ENCODE measurements at regions not wholly inside any gene's neighbourhood (a gene's known extent, or its start where the extent isn't known, plus 50 kb on each side); places are given as distances from the start of the nearest gene placed in this dataset.
"Not testable (repeated sequence)": the region's sequence is repeated elsewhere in the genome, so short reads cannot be mapped to it uniquely, and the experiment has no call there.

DNA sequence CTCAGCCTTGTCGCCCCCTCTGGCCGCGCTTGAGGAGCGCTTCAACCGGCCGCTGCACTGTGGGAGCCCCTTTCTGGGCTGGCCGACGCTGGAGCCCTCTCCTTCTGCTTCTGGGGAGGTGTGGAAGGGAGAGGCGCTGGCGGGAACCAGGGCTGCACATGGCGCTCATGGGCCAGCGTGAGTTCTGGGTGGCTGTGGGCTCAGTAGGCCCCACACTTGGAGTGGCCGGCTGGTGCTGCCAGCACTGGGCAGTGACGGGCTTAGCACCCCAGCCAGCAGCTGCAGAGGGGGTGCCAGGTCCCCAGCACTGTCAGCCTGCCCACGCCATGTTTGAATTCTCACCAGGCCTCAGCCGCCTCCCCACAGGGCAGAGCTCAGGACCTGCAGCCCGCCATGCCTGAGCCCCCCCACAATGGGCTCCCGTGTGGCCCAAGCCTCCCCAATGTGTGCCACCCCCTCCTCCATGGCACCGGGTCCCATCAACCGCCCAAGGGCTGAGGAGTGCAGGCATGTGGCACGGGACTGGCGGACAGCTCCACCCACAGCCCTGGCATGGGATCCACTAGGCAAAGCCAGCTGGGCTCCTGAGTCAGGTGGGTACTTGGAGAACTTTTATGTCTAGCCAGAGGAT, 615.2 kb downstream of the TRIML1 start:
- Mint-ChIP-seq H3K27me3 (no peaks in the 10 kb centered on the region), H3K9me3 (peaks cover 20% of the 10 kb centered on the region), H3K36me3 (ENCODE audit: low read depth) (no peaks in the 10 kb centered on the region), H3K4me3 (no peak overlapping the region), H3K27ac (no peak overlapping the region), H3K4me1 (no peaks in the 10 kb centered on the region)
- ChIA-PET CTCF (no interaction called here), POLR2A (no interaction called here)
- DNase-seq: no peak

DNA sequence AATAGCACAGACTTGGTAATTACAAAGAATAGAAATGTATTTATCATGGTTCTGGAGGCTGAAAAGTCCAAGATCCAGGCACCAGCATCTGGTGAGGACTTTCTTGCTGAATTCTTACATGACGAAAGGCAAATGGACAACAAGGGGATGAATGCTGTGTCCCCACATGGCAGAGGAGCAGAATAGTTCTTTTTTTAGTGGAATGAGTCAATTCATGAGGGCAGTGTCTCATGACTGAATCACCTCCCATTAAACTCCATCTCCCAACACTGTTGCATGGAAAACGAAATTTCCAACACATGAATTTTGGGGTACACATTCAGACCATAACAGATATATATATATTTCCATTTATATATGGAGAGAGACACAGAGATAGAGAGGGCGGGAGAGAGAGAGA, 628.3 kb downstream of the TRIML1 start:
- Mint-ChIP-seq H3K27me3 (no peaks in the 10 kb centered on the region), H3K36me3 (ENCODE audit: low read depth) (no peaks in the 10 kb centered on the region), H3K27ac (no peak overlapping the region), H3K4me3 (no peak overlapping the region), H3K4me1 (no peaks in the 10 kb centered on the region), H3K9me3 (peaks cover 17% of the 10 kb centered on the region)
- POLR2A ChIA-PET: no interaction called here
- CTCF ChIA-PET: no interaction called here
- DNase-seq: no peak

DNA sequence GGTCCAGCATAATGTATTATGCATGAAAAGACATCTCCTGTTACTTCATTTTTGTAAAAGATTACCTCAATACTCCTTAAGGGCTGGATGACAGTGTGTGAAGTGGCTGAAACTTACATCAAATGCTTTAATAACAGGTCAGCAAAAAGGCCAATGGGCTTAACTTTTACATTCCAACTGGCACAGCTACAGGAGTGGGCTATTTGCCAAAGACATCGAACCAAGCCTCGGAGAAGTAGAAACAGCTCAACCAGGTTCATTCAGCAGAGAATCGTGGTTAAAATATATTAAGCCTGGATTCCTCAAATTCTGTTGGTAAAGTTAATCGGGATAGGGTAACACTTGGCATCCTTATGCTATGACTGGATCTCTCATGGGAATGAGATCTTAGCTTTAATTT, 639.7 kb downstream of the TRIML1 start:
- DNase-seq: no peak
- H3K4me1 Mint-ChIP-seq: no peaks in the 10 kb centered on the region
- no peak overlapping the region for H3K27ac Mint-ChIP-seq
- no peaks in the 10 kb centered on the region for H3K27me3 Mint-ChIP-seq
- POLR2A ChIA-PET: no interaction called here
- CTCF ChIA-PET: no interaction called here
- no peak overlapping the region for H3K4me3 Mint-ChIP-seq
- no peaks in the 10 kb centered on the region for H3K36me3 Mint-ChIP-seq (ENCODE audit: low read depth)
- peaks cover 14% of the 10 kb centered on the region for H3K9me3 Mint-ChIP-seq

DNA sequence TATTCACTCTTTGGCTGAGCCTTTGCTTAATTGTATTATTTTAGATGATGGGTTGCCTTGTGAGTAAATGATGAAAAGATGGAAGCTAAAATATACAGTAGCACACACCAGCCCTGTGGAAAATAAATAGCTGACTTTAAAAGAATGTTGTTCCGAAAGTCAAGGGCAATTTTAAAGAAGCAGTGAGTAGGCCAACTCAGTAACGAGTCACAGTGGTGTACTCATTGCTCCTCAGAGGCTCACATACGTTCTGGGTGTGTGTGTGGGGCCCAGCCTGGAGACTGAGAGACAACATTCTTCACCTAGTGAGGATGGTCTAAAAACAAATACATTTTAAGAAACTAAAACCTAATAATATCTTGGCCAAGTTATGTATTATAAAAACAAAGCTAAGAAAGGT, 640.3 kb downstream of the TRIML1 start:
- peaks cover 14% of the 10 kb centered on the region for H3K9me3 Mint-ChIP-seq
- no peak overlapping the region for H3K27ac Mint-ChIP-seq
- ChIA-PET POLR2A (no interaction called here), CTCF (no interaction called here)
- H3K4me3 Mint-ChIP-seq: no peak overlapping the region
- DNase-seq: no peak
- H3K4me1 Mint-ChIP-seq: no peaks in the 10 kb centered on the region
- no peaks in the 10 kb centered on the region for H3K27me3 Mint-ChIP-seq
- no peaks in the 10 kb centered on the region for H3K36me3 Mint-ChIP-seq (ENCODE audit: low read depth)

DNA sequence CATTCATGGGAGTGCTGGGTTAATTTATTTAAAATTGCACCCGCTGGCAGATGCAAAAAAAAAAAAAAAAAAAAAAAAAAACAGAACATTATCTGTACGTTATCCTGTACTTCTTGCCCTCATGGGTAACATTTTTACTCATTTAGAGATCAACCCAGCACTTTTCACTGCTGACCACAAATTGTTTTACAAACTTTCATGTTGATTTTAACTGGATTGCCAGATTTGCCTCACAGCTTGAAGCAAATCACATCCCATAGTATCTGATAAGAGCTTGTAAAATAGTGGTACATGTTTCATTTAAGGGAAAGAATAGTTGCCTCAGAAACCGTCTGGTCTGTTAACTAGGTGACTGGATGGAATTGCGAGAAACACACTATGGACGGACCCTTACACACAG, 640.8 kb downstream of the TRIML1 start:
- DNase-seq: no peak
- Mint-ChIP-seq H3K4me1 (no peaks in the 10 kb centered on the region), H3K27me3 (no peaks in the 10 kb centered on the region), H3K9me3 (peaks cover 14% of the 10 kb centered on the region), H3K4me3 (no peak overlapping the region), H3K36me3 (ENCODE audit: low read depth) (no peaks in the 10 kb centered on the region), H3K27ac (no peak overlapping the region)
- ChIA-PET POLR2A (no interaction called here), CTCF (no interaction called here)

DNA sequence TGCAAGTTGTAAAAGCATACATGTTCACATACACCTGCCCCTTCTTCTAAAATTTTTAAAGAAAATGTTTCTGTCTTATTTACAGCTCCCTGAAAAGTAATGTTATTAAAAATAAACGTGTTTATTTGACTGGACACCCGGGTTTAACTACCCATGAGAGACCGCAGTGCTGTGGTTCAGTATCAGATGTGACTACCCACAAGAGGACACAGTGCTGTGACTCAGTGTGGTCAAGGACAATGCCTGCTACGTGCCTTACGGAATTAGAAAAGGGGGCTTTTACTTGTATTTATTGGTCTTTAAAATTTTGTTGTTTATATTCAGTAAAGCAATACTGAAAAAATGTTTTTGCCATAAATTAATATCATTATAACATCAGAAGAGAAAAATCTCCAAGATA, 641.4 kb downstream of the TRIML1 start:
- no peak overlapping the region for H3K4me3 Mint-ChIP-seq
- CTCF ChIA-PET: no interaction called here

DNA sequence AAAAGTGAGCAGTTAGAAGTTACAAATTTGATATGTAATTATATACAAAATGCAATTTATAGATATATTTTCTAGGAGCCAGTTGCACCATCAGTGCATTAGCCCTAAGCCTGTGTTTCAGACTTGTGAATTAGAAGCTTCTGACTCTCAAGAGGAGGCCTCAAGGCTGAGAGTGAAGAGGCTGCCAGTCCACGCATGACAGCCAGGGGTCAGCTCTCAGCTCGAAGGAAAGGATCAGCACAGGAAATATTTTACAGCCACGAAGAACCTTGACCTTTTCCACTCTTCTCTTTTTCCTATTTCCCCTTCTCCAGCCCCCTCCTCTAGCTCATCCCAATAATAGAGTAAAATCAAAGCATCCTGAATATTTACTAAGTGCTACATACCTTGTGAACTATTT, 642.4 kb downstream of the TRIML1 start:
- no peaks in the 10 kb centered on the region for H3K4me1 Mint-ChIP-seq
- ChIA-PET CTCF (no interaction called here), POLR2A (no interaction called here)
- no peak overlapping the region for H3K27ac Mint-ChIP-seq
- H3K36me3 Mint-ChIP-seq (ENCODE audit: low read depth): no peaks in the 10 kb centered on the region
- H3K27me3 Mint-ChIP-seq: no peaks in the 10 kb centered on the region
- H3K9me3 Mint-ChIP-seq: peaks cover 12% of the 10 kb centered on the region
- no peak overlapping the region for H3K4me3 Mint-ChIP-seq
- no peak for DNase-seq

More for the DNA sequence above, 641.4 kb downstream of the TRIML1 start:
- no peak overlapping the region for H3K27ac Mint-ChIP-seq
- peaks cover 14% of the 10 kb centered on the region for H3K9me3 Mint-ChIP-seq
- POLR2A ChIA-PET: no interaction called here
- H3K4me1 Mint-ChIP-seq: no peaks in the 10 kb centered on the region
- no peaks in the 10 kb centered on the region for H3K27me3 Mint-ChIP-seq
- no peak for DNase-seq
- H3K36me3 Mint-ChIP-seq (ENCODE audit: low read depth): no peaks in the 10 kb centered on the region

DNA sequence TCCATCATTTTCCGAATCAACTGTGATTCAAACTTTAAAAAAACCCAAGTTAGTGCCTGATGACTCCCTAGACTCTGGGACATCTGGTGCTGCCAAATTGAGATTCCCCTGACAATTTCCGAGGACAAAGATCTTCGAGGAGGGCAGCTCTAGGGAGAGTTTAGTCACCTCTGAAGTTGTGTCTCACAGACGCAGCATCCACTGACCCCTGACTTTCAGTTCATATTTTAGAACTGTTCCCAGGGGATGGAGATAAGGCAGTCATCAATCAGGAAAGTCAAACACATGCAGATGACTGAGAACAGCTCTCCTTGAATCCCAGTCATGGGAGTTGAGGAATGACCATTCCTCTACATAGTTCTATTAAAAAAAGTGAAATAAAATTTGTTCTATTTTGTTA, 643.9 kb downstream of the TRIML1 start:
- Mint-ChIP-seq H3K27ac (no peak overlapping the region), H3K36me3 (ENCODE audit: low read depth) (no peaks in the 10 kb centered on the region), H3K27me3 (no peaks in the 10 kb centered on the region), H3K4me1 (no peaks in the 10 kb centered on the region), H3K4me3 (no peak overlapping the region), H3K9me3 (peaks cover 9% of the 10 kb centered on the region)
- ChIA-PET CTCF (no interaction called here), POLR2A (no interaction called here)
- no peak for DNase-seq

DNA sequence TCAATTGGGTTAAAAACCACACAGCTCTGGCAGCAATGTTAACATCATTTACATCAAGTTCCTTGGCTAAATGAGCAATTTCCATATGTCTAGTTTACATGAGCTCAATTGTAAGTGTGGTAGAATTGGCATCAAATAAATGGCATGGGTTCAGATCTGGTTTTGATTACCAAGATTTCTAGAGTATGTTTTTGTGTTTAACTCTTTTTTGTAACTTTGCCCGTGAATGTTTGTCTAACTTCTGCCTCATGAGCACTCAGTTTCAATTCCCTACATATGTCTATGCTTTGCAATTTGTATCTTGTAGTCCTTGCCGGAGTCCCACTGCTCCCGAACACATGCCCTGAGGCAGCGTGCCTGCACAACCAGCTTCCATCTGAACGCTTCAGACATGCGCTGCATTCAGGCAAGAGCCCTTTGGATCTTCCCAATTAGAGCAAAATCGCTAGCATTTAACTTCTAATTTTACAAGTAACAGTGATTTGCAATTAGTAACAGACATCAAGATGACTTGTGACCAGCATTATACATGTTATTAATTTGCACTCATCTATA, 644.4 kb downstream of the TRIML1 start:
- Mint-ChIP-seq H3K36me3 (ENCODE audit: low read depth) (no peaks in the 10 kb centered on the region), H3K4me1 (no peaks in the 10 kb centered on the region), H3K27me3 (no peaks in the 10 kb centered on the region), H3K9me3 (peaks cover 9% of the 10 kb centered on the region), H3K27ac (no peak overlapping the region), H3K4me3 (no peak overlapping the region)
- ChIA-PET CTCF (no interaction called here), POLR2A (no interaction called here)
- DNase-seq: no peak

DNA sequence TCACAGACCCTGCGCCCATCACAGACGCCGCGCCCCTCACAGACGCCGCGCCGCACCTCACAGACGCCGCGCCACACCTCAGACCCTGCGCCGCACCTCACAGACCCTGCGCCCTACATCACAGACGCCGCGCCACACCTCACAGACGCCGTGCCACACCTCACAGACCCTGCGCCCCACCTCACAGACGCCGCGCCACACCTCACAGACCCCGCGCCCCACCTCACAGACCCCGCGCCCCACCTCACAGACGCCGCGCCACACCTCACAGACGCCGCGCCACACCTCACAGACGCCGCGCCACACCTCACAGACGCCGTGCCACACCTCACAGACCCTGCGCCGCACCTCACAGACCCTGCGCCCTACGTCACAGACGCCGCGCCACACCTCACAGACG, 657.4 kb downstream of the TRIML1 start:
- CTCF ChIA-PET; DNase-seq; H3K4me3 Mint-ChIP-seq; H3K4me1 Mint-ChIP-seq; POLR2A ChIA-PET; H3K27ac Mint-ChIP-seq; H3K27me3 Mint-ChIP-seq; H3K36me3 Mint-ChIP-seq (ENCODE audit: low read depth): not testable (repeated sequence)
- H3K9me3 Mint-ChIP-seq: peaks cover 11% of the 10 kb centered on the region

DNA sequence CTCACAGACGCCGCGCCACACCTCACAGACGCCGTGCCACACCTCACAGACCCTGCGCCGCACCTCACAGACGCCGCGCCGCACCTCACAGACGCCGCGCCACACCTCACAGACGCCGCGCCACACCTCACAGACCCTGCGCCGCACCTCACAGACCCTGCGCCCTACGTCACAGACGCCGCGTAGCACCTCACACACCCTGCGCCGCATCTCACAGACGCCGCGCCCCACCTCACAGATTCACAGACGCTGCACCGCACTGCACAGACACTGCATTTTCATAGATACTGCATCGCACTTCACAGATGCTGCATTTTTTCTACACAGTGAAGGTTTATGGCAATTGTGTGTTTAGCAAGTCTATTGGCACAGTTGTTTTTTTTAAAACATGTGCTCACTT, 657.8 kb downstream of the TRIML1 start:
- CTCF ChIA-PET, POLR2A ChIA-PET: not testable (repeated sequence)

DNA sequence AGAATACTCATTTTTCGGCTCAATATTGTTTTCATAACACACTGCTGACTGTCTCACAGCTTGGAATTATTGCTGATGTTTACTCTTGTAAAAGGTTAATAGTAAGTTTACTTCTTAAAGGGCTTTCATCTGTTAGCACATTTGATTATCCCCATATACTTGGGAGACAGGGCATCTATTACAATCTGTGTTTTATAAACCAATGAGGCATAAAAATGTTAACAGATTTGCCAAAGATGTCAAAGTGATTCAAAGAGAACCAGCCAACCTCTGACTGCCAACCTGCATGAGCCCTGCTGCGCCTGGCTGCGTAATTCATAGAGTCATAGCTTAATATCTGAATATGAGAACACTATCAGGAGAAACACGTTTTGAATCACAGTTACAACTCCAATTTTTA, 665.6 kb downstream of the TRIML1 start:
- ChIA-PET POLR2A (no interaction called here), CTCF (no interaction called here)
- no peak overlapping the region for H3K4me3 Mint-ChIP-seq
- no peaks in the 10 kb centered on the region for H3K9me3 Mint-ChIP-seq
- no peak overlapping the region for H3K27ac Mint-ChIP-seq
- no peaks in the 10 kb centered on the region for H3K27me3 Mint-ChIP-seq
- H3K36me3 Mint-ChIP-seq (ENCODE audit: low read depth): no peaks in the 10 kb centered on the region
- no peak for DNase-seq
- no peaks in the 10 kb centered on the region for H3K4me1 Mint-ChIP-seq

More for the DNA sequence above, 657.8 kb downstream of the TRIML1 start:
- H3K27ac Mint-ChIP-seq; H3K9me3 Mint-ChIP-seq; H3K4me1 Mint-ChIP-seq; DNase-seq; H3K4me3 Mint-ChIP-seq; H3K27me3 Mint-ChIP-seq; H3K36me3 Mint-ChIP-seq (ENCODE audit: low read depth): not testable (repeated sequence)

DNA sequence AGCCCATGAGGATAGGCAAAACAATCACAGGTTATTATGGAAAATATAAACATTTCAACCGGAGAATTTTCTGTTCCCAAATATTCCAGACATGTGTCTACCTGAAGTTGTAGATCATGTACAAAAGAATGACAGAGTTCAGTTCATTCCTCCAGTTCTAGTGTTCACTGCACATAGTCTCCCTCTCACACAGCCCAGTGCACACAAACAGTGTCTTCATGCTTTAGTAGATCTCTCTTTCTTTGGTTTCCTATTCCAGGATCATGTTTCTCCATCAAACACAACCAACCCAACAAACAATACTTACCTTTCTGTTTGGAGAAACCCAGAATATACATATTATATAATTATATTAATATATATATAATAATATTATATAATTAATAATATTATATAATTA, 671.9 kb downstream of the TRIML1 start:
- ChIA-PET POLR2A (no interaction called here), CTCF (no interaction called here)
- no peaks in the 10 kb centered on the region for H3K36me3 Mint-ChIP-seq (ENCODE audit: low read depth)
- no peaks in the 10 kb centered on the region for H3K9me3 Mint-ChIP-seq
- no peaks in the 10 kb centered on the region for H3K27me3 Mint-ChIP-seq
- no peak for DNase-seq
- no peaks in the 10 kb centered on the region for H3K4me1 Mint-ChIP-seq
- H3K4me3 Mint-ChIP-seq: no peak overlapping the region
- H3K27ac Mint-ChIP-seq: no peak overlapping the region

DNA sequence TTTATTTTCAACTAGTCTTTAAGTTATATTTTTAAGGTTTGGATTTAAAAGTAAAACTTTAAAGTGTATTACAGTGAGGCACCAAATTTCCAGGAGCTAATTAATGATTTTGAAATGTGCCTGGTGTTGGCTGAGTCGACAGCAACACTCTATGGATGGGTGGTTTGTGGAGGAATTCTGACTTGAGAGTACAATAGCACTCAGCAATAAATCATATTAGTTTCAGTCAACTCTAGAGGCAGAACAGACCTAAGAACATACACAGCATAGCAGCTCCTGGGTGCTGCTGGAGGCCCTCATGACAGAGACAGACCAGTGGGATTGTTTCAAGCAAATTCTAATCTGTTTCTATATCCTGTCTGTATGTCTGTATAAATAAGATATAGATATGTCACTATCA, 673.4 kb downstream of the TRIML1 start:
- Mint-ChIP-seq H3K27me3 (no peaks in the 10 kb centered on the region), H3K4me3 (no peak overlapping the region), H3K36me3 (ENCODE audit: low read depth) (no peaks in the 10 kb centered on the region), H3K27ac (no peak overlapping the region), H3K4me1 (no peaks in the 10 kb centered on the region), H3K9me3 (peaks cover 7% of the 10 kb centered on the region)
- no peak for DNase-seq
- ChIA-PET POLR2A (no interaction called here), CTCF (no interaction called here)

DNA sequence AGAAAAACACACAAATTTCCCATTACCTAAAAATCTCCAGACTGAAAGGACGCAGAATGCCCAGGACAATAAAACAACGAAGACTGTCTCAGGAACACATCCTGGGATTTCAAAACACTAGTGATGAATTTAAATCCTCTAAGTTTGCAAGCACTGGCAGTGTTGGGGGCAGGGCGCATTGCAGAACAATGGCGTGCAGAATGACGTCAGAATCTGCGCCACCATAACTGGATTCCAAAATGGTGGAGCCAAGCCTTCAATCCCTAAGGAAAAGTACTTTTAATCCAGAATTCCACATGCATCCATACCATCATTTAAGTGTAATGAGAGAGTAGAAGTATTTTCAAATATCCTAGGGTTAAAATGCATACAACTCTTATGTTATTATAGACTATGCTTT, 679.1 kb downstream of the TRIML1 start:
- Mint-ChIP-seq H3K27ac (no peak overlapping the region), H3K4me3 (no peak overlapping the region), H3K36me3 (ENCODE audit: low read depth) (no peaks in the 10 kb centered on the region), H3K4me1 (no peaks in the 10 kb centered on the region), H3K9me3 (peaks cover 10% of the 10 kb centered on the region), H3K27me3 (no peaks in the 10 kb centered on the region)
- ChIA-PET CTCF (no interaction called here), POLR2A (no interaction called here)
- no peak for DNase-seq

Data from activated CD4-positive, alpha-beta memory T cell treated with anti-CD3 and anti-CD28 coated beads, Interleukin-2, amount 10 ng/mL, durations not matched to agents 7 days and 5 days (primary cell).